22Rv1 (cell line): ENCODE measurements at regions not wholly inside any gene's neighbourhood (a gene's known extent, or its start where the extent isn't known, plus 50 kb on each side); places are given as distances from the start of the nearest gene placed in this dataset.

Experiments used
- ZFX ChIP-seq: fragments of 450-650 bp; IDR thresholded peaks from 2 replicates; pipeline ENCODE4 v1.6.1; 2017; ENCODE audit warnings: antibody characterized with exemption, borderline replicate concordance
- TF ChIP-seq, protein P1 (sequence below): fragments of 450-650 bp; IDR thresholded peaks from 2 replicates; pipeline ENCODE4 v1.5.1; 2017; ENCODE audit warnings: mild to moderate bottlenecking

- TF ChIP-seq, protein P1, sequence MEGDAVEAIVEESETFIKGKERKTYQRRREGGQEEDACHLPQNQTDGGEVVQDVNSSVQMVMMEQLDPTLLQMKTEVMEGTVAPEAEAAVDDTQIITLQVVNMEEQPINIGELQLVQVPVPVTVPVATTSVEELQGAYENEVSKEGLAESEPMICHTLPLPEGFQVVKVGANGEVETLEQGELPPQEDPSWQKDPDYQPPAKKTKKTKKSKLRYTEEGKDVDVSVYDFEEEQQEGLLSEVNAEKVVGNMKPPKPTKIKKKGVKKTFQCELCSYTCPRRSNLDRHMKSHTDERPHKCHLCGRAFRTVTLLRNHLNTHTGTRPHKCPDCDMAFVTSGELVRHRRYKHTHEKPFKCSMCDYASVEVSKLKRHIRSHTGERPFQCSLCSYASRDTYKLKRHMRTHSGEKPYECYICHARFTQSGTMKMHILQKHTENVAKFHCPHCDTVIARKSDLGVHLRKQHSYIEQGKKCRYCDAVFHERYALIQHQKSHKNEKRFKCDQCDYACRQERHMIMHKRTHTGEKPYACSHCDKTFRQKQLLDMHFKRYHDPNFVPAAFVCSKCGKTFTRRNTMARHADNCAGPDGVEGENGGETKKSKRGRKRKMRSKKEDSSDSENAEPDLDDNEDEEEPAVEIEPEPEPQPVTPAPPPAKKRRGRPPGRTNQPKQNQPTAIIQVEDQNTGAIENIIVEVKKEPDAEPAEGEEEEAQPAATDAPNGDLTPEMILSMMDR = no peak
- no peak for TF ChIP-seq ZFX
Observed at GRCh38 chr10:131662851-131663250, 238.0 kb upstream of the PPP2R2D start.
